Left cardiac atrium (tissue), 4 donors: ENCODE measurements at regions not wholly inside any gene's neighbourhood (a gene's known extent, or its start where the extent isn't known, plus 50 kb on each side); places are given as distances from the start of the nearest gene placed in this dataset.

Experiments used
- ATAC-seq, 2 donors: fragments of 200-7000 bp; cut with Tn5 transposase; one replicate each; pipeline ENCODE4 v1.9.1; 2020; ENCODE audit warnings: mild to moderate bottlenecking in 2 of 2, moderate library complexity in 2 of 2
- DNase-seq: peaks from one replicate; pipeline ENCODE4 v3.0.0-alpha.2; 2020
- intact Hi-C, 2 donors: fragments of 100-400 bp; cut with DNase I; formaldehyde crosslinking; loops; one replicate each; pipeline versions ENCODE4 v1.14.1 to v1.15.1; 2022 to 2023
- donor health status: DM: no; HTN: yes; CAD: no.
- donor health status: DM: no; HTN: yes; CAD: no; lungs with severe emphysema.
- donor health status: DM: yes; HTN: yes; CAD: no.
- donor health status: Dilated cardiomyopathy.

DNA sequence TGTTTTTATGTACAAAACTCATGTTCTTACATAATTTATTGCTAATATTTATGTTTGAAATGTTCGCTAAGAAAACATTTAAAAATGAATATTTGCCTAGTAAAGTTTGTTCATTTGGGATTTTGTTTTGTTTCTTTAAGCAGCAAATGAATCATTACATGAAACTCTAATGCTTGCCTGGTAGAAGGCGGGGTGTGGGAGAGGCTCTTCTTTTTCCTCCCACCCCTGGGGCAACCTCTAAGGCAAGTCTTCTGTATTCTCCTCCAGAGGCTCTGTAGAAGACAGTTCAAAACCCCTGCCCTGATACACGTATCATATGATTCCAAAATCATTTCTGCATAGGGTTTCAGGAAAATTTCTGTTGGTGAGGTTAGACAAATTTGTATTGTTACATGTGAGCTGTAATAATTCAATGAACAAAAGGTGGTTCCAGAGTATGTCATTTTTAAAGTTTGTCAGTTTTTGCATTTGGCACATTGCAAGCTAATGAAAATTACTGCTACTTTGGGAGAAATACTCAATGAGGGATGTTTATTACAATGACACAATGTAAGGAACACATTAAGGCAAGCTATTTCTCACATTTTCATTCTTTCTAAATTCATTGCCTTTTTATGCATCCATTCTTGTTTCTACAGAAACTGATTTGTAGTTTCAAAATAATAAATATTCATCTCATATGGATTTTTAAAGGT is 302.3 kb upstream of the UBE2E3 start:
- ATAC-seq (no peak), DNase-seq (no peak)
- intact Hi-C loops, result no loop called here

DNA sequence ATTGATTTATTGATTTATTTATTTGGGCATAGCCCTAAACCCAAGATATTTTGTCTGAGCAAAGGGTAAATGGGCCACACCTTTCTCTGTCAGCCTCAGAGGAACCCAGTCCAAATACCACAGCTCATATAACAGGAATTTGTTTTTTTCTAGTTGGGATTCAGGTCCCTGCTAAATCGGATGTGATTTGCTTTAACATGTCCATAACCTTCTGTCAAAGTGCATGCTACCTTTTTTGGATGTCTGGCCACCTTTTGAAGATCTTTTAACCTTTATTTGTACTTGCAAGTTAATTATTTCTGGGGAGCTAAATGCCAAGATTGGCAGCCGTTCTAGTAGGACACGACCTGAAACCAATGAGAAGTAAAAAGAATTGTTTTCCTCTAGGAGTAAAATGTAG is 303.2 kb upstream of the UBE2E3 start:
- DNase-seq (no peak), ATAC-seq (no peak)
- intact Hi-C loops, result no loop called here

DNA sequence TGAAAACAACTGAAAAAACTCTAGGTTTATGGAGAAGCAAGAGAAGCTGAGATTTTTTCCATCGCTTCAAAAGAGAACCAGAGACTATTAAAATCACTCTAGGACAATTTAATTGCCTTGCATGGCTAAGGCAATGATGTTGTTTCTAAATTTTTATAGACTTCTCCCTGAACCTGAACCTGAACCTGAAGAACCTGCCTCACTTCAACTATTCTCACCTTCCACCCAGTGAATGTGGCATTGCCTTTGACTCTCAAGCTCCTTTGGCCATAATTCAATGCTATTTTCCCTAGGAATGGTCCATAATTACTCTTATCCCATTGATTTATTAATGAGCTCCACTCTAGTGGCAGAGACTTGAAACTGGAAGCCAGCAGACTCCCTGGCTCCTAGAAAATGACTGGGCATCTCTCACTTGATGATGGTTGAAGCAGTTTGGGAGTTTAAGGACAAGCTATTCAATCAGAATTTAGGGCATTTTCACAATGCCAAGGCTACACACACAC is 303.8 kb upstream of the UBE2E3 start:
- ATAC-seq (no peak), DNase-seq (no peak)
- intact Hi-C loops, result no loop called here

DNA sequence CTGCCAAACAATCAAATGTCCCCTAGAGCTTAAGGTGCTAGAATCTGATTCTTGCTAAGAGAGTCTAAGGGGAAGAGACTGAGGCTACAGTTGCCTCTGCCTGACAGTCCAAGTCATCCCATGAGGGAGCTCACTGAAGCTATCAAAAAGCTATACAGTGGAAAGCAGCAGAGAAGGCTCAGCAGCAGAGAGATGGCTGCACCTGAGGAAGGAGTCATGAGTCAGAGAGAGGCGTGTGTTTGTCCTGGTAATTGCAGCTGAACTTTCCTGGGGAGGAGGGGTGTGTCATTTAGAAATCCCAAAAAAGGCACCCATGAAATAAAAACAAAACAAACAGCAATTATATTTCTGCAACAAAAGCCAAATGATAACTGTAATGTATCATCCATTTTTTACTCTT is 305.2 kb upstream of the UBE2E3 start:
- no peak for DNase-seq
- intact Hi-C loops, result no loop called here
- no peak for ATAC-seq

DNA sequence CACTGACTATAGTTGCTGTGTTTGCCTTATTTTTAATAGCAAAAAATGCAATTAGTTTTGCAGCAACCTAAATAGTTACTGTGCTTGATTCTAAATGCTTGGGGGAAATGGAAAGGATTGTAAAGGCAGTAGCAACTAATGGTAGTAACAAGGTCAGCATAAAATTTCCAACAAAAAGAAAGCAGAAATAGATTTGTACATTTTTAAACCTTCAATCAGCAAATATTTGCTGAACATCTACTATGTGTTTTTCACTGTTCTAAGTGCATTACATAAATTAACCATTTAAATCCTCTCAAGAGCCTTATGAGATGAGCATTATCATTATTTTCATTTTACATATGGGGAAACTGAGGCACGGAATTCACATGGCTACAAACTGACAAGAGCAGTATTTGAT is 308.0 kb upstream of the UBE2E3 start:
- ATAC-seq, result no peak
- DNase-seq, result no peak
- intact Hi-C loops, result no loop called here

DNA sequence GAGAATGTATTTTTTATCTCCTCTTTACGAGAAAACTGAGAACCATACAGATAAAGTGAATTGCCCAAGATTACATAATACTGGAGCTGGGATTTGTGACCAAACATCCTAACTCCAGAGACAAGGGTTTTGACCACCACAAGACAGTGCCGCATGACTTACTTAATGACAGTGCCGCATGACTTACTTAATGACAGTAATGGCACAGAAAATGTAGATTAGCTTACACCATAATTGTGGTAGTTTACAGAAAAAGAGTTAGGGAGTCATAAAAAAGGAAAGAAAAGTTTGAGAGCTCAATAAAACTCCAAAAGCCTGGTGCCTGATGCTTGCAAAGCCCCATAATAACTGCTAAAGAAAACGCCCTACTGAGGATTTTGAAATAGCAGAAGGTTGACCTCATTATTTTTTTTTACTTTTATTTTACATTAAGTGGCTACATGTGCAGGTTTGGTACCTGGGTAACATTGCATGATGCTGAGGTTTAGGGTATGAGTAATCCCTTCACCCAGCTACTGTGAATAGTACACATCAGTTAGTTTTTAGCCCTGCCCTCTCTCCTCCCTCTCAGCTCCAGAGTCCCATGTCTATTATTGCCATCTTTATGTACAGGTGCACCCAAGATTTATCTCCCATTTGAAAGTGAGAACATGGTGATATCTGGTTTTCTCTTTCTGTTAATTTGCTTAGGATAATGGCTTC is 310.0 kb upstream of the UBE2E3 start:
- DNase-seq (no peak), ATAC-seq (no peak)
- intact Hi-C loops, result no loop called here

DNA sequence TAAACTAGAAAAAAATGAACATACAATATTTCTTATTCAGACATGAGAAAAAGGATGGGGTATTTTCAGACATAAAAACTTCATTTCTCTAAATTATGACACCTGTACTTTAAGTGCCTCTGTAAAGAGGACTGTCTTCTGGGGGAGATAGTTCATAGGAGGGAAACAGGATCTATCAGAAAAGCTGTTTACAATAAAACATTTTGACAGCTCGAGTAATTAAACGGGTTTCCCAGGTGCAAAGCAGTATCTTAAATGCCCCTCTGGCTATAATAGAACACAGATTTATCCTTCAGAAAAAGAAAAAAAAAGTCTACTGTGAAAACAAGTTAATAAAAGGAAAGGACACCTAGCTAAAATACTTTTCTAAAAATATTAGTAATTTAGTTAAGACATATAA is 311.4 kb upstream of the UBE2E3 start:
- intact Hi-C loops, result no loop called here
- no peak for DNase-seq
- ATAC-seq, result no peak

DNA sequence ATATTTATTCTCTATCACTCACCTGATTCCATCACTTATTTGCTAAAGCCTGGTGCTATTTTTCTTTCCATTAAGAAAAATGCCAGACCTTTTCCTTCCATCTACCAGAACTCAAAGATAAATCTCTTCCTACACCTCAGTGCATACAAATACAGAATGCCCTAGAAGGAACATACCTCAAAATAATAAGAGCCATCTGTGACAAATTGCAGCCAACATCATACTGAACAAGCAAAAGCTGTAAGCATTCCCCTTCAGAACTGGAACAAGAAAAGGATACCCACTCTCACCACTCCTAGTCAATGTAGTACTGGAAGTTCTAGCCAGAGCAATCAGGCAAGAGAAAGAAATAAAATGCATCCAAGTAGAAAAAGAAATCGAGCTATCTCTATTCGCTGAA is 315.9 kb upstream of the UBE2E3 start:
- DNase-seq (no peak), ATAC-seq (no peak)
- intact Hi-C loops, result no loop called here

DNA sequence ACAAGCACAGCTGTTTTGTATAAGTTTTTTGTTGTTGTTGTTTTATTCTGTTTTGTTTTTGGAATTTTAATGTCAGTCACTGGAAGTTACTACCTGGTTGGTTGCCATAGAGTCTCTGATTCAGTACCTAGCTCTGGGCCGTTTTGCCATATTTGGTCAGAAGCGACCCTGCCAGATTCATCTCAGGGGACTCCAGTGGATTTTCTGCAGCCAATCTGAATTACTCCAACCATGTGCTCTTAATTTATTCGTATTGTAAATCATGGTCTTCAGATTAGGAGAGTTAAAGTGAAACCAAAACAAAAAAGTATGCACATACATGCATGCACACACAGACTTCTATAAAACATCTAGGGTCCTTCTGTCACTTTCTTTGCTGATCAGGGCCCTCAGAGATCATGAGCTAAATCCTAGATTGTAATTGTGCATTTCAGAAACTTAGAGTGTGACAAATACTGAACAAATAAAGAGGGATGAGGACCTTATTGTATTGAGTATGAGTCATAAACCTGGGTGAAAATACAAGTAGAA is 317.4 kb upstream of the UBE2E3 start:
- ATAC-seq, result no peak
- intact Hi-C loops, result no loop called here

DNA sequence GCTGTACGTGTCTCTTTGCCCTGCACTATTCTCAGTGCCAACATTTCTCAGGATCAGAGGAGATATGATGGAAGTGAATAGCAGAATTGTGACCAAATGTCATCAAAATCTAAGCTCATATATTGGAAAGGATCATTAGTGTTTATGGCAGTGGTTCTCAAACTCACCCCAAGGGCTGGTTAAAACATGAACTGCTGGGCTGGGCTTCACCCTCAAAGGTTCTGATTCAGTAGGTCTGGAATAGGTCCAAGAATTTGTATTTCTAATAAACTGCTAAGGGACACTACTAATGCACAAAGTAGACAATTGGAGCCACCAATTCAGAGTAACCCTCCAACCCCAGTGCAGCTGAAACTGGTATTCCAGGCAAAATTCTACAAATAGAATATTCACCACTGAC is 317.9 kb upstream of the UBE2E3 start:
- intact Hi-C loops, result no loop called here
- no peak for ATAC-seq
- DNase-seq, result no peak

More for the DNA sequence above, 317.4 kb upstream of the UBE2E3 start:
- no peak for DNase-seq

DNA sequence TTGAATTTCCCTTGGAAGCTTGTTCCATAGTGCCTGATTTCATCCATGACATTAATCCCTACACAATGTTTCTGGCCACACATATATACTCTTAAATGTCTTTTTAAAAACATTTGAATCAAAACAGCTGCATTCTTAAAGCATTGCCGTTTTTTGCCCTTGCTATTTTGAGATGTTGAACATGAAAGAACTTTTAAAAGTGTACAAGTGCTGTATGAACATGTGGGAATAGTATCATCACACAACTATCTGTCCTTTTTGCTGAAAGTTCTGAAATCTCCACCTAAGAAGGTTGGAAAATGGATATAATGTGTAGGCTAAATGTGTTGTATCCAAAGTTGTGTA is 318.7 kb upstream of the UBE2E3 start:
- intact Hi-C loops, result no loop called here
- ATAC-seq (no peak), DNase-seq (no peak)

DNA sequence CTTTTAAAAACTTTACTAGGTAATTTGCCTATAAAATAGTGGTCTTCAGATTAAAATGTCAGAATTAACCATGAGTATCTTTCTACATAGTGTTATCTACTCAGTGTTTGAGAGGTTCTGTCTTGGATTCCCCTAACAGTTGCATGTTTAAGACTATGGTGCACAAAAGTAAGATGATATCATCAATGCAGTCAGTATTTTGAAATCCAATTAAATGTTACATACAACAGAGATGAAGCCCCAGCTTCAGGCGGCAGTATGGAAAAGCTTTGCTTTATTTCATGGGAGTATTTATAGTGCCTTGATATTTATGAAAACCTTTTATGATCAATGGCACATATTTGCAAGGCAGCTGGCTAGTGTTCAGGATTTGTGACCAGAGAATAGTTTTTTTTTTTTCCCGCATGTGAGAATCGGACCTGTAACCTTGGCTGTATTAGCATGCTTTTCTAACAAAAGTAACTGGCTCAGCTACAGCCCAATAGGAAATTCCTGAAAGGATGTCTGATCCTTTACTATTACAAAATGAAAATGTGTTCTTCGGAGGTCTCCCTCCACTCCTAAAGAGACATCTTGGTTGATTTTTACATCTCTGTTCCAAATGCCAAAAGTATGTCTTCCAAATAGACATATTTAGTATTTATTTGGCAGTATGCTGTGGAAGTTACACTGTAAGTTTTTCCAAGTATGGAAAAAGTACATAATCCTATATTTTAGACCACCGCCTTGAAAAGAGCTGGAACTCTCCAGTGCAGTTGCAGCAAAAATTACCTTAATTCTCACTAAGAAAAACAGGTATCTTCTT is 319.3 kb upstream of the UBE2E3 start:
- no peak for ATAC-seq
- DNase-seq, result no peak
- intact Hi-C loops, result no loop called here

DNA sequence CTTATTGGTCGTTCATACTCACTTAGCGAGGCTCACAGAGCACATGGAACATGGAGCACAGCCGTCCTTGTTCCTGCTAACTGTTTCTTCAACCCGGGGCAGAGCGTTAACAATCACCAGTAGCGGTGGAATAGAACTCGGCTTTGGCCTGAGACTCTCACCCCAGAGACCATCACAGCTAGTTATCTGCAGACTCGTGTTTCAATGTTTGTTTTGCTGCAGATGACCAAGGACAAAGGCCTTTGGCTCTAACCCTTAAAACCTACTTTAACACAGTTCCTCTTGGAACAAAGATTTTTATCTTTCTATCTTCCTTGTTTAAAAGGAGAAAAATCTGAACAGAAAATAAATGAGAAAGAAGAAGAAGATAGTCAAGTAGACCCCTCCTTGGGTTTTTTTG is 320.2 kb upstream of the UBE2E3 start:
- DNase-seq (no peak), ATAC-seq (no peak)
- intact Hi-C loops, result no loop called here

DNA sequence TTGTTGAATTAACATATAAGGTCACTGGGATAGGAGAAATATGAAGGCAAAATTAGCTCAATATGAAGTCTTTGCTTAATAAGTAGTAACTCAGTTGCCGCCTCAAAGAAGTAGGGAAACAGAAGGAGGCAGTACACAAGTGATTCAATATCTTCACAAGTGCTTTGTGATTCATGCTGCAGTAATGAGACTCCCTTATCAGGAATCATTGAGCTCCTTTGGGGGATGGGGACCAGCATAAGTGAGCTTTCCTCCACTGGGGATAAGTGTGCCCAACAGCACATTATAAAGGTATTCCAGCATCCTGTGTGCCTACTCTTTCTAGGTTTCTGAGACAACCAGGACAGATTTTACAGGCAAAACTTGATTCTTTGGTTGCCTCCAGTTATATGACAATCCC is 323.4 kb upstream of the UBE2E3 start:
- intact Hi-C loops, result no loop called here
- ATAC-seq (peak in 1 of 2 donors; percentile 71), DNase-seq (no peak)

DNA sequence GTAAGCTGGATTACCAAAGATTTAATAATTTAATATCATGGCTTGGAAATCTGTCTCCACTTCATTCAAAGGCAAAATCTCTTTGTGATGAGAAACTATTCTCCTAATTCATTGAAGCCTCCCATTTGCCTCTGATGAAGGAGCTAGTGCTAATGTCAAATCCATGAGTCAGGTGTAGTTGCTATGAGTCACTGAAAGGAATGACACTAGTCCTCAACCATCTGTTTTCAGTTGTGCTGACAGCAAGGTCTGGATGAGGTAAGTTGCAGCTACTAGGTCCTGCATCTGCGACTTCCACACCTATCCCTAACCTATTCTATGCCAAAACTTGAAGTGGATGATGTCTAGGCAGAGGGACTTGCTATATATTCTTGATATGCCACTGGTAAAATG is 324.0 kb upstream of the UBE2E3 start:
- no peak for DNase-seq
- peak in 1 of 2 donors; percentile 58 for ATAC-seq
- intact Hi-C loops, result no loop called here

DNA sequence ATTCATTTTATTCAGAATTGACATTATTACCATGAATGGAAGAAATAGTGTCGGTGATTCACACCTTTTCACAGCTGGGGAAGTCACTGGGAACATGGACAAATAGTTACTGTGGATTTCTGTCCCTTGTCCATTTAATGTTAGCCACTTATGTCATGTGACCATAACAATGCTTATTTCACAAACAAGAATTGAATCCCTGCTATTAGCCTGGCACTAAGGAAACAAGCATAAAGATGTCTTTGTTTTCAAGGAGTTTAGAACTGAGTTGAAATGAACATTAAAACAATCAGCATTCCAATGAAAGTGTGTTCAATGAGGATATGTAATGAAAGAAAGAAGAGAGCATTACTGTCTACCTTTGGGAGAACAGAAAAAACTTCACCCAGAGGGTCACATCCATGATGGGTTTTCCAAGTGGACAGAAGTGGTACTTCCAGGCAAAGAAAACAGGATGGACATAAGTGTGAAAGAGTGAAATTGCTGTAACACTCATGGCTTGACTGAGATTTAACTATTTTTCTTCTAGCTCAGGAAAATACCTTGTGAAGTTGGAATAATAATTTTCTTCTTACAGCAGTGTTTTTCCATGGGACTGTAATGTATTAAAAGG is 324.5 kb upstream of the UBE2E3 start:
- ATAC-seq, result no peak
- DNase-seq, result no peak
- intact Hi-C loops, result no loop called here

DNA sequence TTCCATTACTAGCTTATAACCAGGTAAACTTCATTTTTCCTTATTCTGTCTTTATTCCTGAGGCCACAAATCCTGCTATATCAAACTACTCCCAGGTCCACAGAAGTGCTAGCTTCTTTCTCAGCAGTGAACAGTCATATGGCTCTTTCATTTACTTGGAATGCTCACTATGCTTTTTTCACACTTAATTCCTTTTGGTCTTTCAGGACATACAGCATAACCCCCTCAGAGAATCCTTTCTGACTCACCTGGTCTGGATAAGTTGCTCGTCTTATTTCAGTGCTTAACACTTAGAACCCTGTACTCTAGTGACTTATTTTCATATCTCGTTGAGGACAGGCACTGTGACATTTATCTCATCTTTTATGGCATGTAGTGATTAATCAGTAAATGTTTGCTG is 325.0 kb upstream of the UBE2E3 start:
- DNase-seq (no peak), ATAC-seq (no peak)
- intact Hi-C loops, result no loop called here

DNA sequence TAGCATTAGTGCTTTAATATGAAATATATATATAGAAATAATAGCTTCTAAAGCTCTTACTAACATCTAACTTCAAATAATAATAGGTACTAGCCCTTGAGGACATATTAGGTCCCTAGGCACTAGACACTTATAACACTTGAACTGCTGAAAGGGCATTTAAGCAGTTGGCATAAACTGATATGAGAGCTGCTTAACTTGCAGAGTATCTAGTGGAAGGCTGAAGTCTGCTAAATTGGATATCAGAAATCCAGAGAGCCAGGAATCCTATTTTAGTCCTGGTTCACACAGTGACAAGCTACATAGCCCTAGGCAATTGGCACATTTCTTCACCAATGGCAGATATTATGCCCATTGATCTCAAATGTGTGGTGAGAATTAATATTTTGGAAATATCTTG is 326.9 kb upstream of the UBE2E3 start:
- ATAC-seq (no peak), DNase-seq (no peak)
- intact Hi-C loops, result no loop called here

DNA sequence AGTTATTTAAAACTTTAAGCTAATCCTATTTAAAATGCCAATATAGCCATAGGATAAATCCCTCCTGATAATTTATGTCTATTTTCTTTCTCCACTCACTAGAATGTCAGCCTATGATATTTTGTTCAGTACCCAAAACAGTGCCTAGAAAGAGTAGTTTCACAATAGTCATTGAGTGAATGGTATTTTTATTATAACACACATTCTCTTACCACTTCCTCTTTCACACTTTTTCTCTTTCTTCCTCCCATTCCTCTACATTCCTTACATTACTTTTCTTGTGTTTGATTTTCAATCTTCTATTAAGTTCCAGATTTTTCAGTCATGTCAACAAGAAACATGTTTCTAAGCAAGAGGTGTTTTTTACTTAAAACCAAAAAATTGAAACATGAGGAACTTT is 327.6 kb upstream of the UBE2E3 start:
- intact Hi-C loops, result no loop called here
- no peak for ATAC-seq
- no peak for DNase-seq

DNA sequence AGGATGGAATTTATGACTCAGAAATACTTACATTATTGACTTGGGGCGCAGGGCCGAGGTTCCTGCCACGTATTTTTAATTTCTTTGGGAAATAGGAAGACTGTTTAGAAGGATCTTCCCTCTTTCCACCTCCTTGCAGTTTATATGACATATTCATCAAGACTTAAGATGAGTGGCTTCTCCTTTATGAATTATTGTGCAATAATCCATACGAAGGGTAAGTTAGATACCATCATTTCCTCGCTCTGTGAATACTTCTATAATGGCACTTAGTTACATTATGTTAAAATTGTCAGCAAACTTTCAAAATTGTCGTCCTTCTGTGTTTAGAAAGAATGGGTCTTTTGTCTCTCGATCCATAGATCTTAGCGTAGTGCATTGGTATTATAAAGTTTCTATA is 328.8 kb upstream of the UBE2E3 start:
- ATAC-seq, result no peak
- no peak for DNase-seq
- intact Hi-C loops, result no loop called here
